Astrocyte (in vitro differentiated cells and primary cell): ENCODE measurements at regions not wholly inside any gene's neighbourhood (a gene's known extent, or its start where the extent isn't known, plus 50 kb on each side); places are given as distances from the start of the nearest gene placed in this dataset.

Experiments
- DNase-seq: peaks from one replicate; pipeline ENCODE4 v3.0.0-alpha.2; 2010; ENCODE audit warnings: low read depth
- FAIRE-seq: peaks from 2 replicates; lab custom pipeline; 2011; peaks lifted over from hg19 to GRCh38; lab: Jason Lieb, UNC
- H2AFZ ChIP-seq: 2 replicates; pipeline ENCODE4 v1.6.0; 2012; ENCODE audit warnings: low read depth, low read length, inconsistent platforms
- H3K27ac ChIP-seq: 2 replicates; pipeline ENCODE4 v1.5.1; 2011; ENCODE audit warnings: low read depth, low read length, inconsistent platforms
- H3K27me3 ChIP-seq: 2 replicates; pipeline ENCODE4 v1.6.0; 2011; ENCODE audit warnings: low read length, inconsistent platforms; ENCODE audit not compliant: insufficient read depth
- H3K36me3 ChIP-seq: 2 replicates; pipeline ENCODE4 v1.5.1; 2011; ENCODE audit warnings: low read length, inconsistent platforms; ENCODE audit not compliant: insufficient read depth
- H3K4me1 ChIP-seq: 2 replicates; pipeline ENCODE4 v1.5.1; 2011; ENCODE audit warnings: low read length, inconsistent platforms; ENCODE audit not compliant: insufficient read depth
- H3K4me2 ChIP-seq: 2 replicates; pipeline ENCODE4 v1.6.0; 2012; ENCODE audit warnings: low read length, inconsistent platforms
- H3K4me3 ChIP-seq: 2 replicates; pipeline ENCODE4 v1.5.1; 2011; ENCODE audit warnings: low read depth, mild to moderate bottlenecking, low read length, inconsistent platforms; ENCODE audit not compliant: insufficient read depth
- H3K79me2 ChIP-seq: 2 replicates; pipeline ENCODE4 v1.6.0; 2012; ENCODE audit warnings: mild to moderate bottlenecking, low read length, inconsistent platforms; ENCODE audit not compliant: insufficient read depth
- H3K9ac ChIP-seq: 2 replicates; pipeline ENCODE4 v1.6.0; 2012; ENCODE audit warnings: mild to moderate bottlenecking, low read length, inconsistent platforms
- H3K9me3 ChIP-seq: 2 replicates; pipeline ENCODE4 v1.5.1; 2012; ENCODE audit warnings: low read depth, mild to moderate bottlenecking, low read length, inconsistent platforms; ENCODE audit not compliant: insufficient read depth
- H4K20me1 ChIP-seq: 2 replicates; pipeline ENCODE4 v1.6.0; 2012; ENCODE audit warnings: low read length, inconsistent platforms; ENCODE audit not compliant: insufficient read depth
- H3K27ac Mint-ChIP-seq: one replicate; pipeline ENCODE4 v1.8.0; 2021; ENCODE audit warnings: mild to moderate bottlenecking, mixed read lengths; ENCODE audit not compliant: unreplicated experiment
- H3K27me3 Mint-ChIP-seq: one replicate; pipeline ENCODE4 v1.8.0; 2021; ENCODE audit warnings: low read depth, mixed read lengths; ENCODE audit not compliant: unreplicated experiment
- H3K36me3 Mint-ChIP-seq: one replicate; pipeline ENCODE4 v1.8.0; 2021; ENCODE audit warnings: low read depth, mixed read lengths; ENCODE audit not compliant: unreplicated experiment
- H3K4me1 Mint-ChIP-seq: one replicate; pipeline ENCODE4 v1.8.0; 2021; ENCODE audit warnings: low read depth, mixed read lengths; ENCODE audit not compliant: unreplicated experiment
- H3K4me3 Mint-ChIP-seq: one replicate; pipeline ENCODE4 v1.8.0; 2021; ENCODE audit warnings: mild to moderate bottlenecking, moderate library complexity, mixed read lengths; ENCODE audit not compliant: unreplicated experiment
- H3K9me3 Mint-ChIP-seq: one replicate; pipeline ENCODE4 v1.8.0; 2021; ENCODE audit warnings: mild to moderate bottlenecking, mixed read lengths; ENCODE audit not compliant: unreplicated experiment
- CTCF ChIP-seq: IDR thresholded peaks from 2 replicates; pipeline ENCODE4 v1.5.1; 2011; ENCODE audit warnings: low read depth, mild to moderate bottlenecking, inconsistent platforms, low read length, moderate library complexity; ENCODE audit not compliant: insufficient read depth
- EZH2 ChIP-seq: IDR thresholded peaks from 2 replicates; pipeline ENCODE4 v1.6.1; 2012; ENCODE audit warnings: mild to moderate bottlenecking, low read length, inconsistent platforms; ENCODE audit not compliant: insufficient read depth

- Mint-ChIP-seq H3K27me3 (peaks cover 1% of the 10 kb centered on the region), H3K27ac (no peak overlapping the region), H3K9me3 (no peaks in the 10 kb centered on the region), H3K36me3 (no peaks in the 10 kb centered on the region), H3K4me3 (no peak overlapping the region), H3K4me1 (peaks cover under 1% of the 10 kb centered on the region)
- no peak overlapping the region for H3K4me2 ChIP-seq
- DNase-seq (no peak), FAIRE-seq (no peak)
- no peaks in the 10 kb centered on the region for H3K27me3 ChIP-seq
- no peaks in the 10 kb centered on the region for H3K79me2 ChIP-seq
- H2AFZ ChIP-seq: no peak overlapping the region
- no peaks in the 10 kb centered on the region for H3K4me1 ChIP-seq
- H3K9ac ChIP-seq: no peak overlapping the region
- H3K27ac ChIP-seq: no peak overlapping the region
- H3K4me3 ChIP-seq: no peak overlapping the region
- TF ChIP-seq CTCF (no peak), EZH2 (no peak)
- H3K36me3 ChIP-seq: no peaks in the 10 kb centered on the region
- H3K9me3 ChIP-seq: no peaks in the 10 kb centered on the region
- H4K20me1 ChIP-seq: no peaks in the 10 kb centered on the region
Observed at GRCh38 chrX:95835223-95835622, 849.4 kb upstream of the DIAPH2 start.

- Histone ChIP-seq H4K20me1 (no peaks in the 10 kb centered on the region), H3K27ac (no peak overlapping the region), H3K9ac (no peak overlapping the region), H3K27me3 (no peaks in the 10 kb centered on the region), H3K4me3 (no peak overlapping the region), H3K79me2 (no peaks in the 10 kb centered on the region), H3K36me3 (no peaks in the 10 kb centered on the region), H3K4me1 (no peaks in the 10 kb centered on the region), H3K9me3 (no peaks in the 10 kb centered on the region), H3K4me2 (no peak overlapping the region), H2AFZ (no peak overlapping the region)
- Mint-ChIP-seq H3K27me3 (peaks cover 1% of the 10 kb centered on the region), H3K4me3 (no peak overlapping the region), H3K9me3 (no peaks in the 10 kb centered on the region), H3K36me3 (no peaks in the 10 kb centered on the region), H3K4me1 (peaks cover 4% of the 10 kb centered on the region), H3K27ac (no peak overlapping the region)
- FAIRE-seq: no peak
- TF ChIP-seq EZH2 (no peak), CTCF (no peak)
- DNase-seq: no peak
Observed at GRCh38 chrX:95836517-95836916, 848.1 kb upstream of the DIAPH2 start.

DNA sequence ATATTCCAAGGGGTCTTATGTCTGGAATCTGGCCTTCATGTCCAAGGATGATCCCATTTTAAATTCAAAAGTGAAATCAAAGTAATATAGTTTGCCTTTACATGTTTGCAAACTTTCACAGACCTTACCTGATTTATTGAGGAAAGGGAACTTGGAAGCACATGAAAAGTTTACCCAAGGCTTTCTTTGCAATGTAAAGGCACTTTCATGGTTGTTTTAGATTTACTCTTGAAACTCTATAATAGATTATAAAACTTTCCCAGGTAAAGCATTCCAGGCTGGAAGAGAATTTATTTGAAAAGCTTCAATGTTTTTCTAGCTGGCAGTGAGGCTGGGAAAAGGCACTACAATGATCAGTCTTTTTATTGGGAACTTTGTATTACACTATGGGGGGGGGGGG, 842.8 kb upstream of the DIAPH2 start:
- Histone ChIP-seq H3K27me3 (no peaks in the 10 kb centered on the region), H3K9me3 (no peaks in the 10 kb centered on the region), H3K79me2 (no peaks in the 10 kb centered on the region), H2AFZ (no peak overlapping the region), H4K20me1 (no peaks in the 10 kb centered on the region), H3K4me1 (no peaks in the 10 kb centered on the region), H3K4me2 (no peak overlapping the region), H3K4me3 (no peak overlapping the region), H3K9ac (no peak overlapping the region), H3K36me3 (no peaks in the 10 kb centered on the region), H3K27ac (no peak overlapping the region)
- no peak overlapping the region for H3K4me3 Mint-ChIP-seq
- no peaks in the 10 kb centered on the region for H3K9me3 Mint-ChIP-seq
- DNase-seq (no peak), FAIRE-seq (no peak)
- H3K36me3 Mint-ChIP-seq: no peaks in the 10 kb centered on the region
- TF ChIP-seq CTCF (no peak), EZH2 (no peak)
- H3K27ac Mint-ChIP-seq: no peak overlapping the region
- peaks cover 4% of the 10 kb centered on the region for H3K4me1 Mint-ChIP-seq
- H3K27me3 Mint-ChIP-seq: no peaks in the 10 kb centered on the region
